ENCODE measurements at regions not wholly inside any gene's neighbourhood (a gene's known extent, or its start where the extent isn't known, plus 50 kb on each side); places are given as distances from the start of the nearest gene placed in this dataset. TPM values are rescaled to one million over a fixed set of nuclear protein-coding genes. Genes with fewer than 3 reads are reported as not detected.

Small RNAs in the stretch of these regions (small RNA-seq; reads per million reads assigned to genes)
- not detected for gene AL603755.1
